ENCODE measurements at regions not wholly inside any gene's neighbourhood (a gene's known extent, or its start where the extent isn't known, plus 50 kb on each side); places are given as distances from the start of the nearest gene placed in this dataset.

DNA sequence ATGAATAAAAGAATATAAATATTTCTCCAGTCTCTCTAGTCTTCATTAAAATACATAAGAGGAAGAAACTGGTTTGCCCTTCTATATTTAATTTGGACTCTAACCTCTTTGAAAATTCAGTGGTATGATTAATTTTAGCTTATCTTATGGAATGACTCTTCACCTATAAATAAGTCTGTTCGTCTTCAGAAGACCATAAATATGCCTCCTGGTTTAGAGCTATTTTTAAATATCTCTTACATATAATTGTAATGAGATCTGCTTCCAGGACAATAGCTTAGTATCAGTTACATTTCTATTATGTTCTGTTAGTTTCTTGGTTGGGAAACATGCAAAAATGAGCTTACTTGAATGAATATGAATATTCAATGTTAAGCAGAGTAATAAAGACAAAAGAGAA is 257.5 kb upstream of the HMGA2 start:
- TF ChIP-seq, protein P1, sequence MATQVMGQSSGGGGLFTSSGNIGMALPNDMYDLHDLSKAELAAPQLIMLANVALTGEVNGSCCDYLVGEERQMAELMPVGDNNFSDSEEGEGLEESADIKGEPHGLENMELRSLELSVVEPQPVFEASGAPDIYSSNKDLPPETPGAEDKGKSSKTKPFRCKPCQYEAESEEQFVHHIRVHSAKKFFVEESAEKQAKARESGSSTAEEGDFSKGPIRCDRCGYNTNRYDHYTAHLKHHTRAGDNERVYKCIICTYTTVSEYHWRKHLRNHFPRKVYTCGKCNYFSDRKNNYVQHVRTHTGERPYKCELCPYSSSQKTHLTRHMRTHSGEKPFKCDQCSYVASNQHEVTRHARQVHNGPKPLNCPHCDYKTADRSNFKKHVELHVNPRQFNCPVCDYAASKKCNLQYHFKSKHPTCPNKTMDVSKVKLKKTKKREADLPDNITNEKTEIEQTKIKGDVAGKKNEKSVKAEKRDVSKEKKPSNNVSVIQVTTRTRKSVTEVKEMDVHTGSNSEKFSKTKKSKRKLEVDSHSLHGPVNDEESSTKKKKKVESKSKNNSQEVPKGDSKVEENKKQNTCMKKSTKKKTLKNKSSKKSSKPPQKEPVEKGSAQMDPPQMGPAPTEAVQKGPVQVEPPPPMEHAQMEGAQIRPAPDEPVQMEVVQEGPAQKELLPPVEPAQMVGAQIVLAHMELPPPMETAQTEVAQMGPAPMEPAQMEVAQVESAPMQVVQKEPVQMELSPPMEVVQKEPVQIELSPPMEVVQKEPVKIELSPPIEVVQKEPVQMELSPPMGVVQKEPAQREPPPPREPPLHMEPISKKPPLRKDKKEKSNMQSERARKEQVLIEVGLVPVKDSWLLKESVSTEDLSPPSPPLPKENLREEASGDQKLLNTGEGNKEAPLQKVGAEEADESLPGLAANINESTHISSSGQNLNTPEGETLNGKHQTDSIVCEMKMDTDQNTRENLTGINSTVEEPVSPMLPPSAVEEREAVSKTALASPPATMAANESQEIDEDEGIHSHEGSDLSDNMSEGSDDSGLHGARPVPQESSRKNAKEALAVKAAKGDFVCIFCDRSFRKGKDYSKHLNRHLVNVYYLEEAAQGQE (IDR thresholded peaks at IDR 0.05; ENCODE audit: low read depth) = no peak
- TF ChIP-seq TAF1 (IDR thresholded peaks at IDR 0.05; ENCODE audit: low read depth) (no peak), YY1 (IDR thresholded peaks at IDR 0.05; ENCODE audit: low read depth) (no peak), CREB1 (IDR thresholded peaks at IDR 0.05; ENCODE audit: low read depth) (no peak)

DNA sequence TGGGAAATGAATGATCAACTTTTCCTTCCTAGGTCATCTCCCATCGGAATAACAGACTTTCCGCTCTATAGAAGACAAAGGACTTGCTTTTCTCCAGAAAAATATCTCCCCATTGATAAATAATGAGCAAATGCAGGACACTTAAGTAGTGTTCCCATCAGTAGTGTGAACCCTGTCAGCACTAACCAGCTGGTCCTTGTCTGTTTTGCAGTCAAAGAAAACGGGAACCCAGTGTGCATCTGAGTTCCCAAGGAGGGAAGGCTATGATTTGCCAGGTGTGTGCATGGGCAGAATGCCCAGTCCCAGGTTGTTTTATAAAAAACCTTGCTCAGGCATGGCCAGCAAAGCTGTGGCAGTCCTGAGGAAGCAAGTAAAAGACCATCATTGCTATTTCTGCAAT is 256.5 kb upstream of the HMGA2 start:
- peak; percentile 60 for TF ChIP-seq NFIC (IDR thresholded peaks at IDR 0.05)
- peak; percentile 61; the same call in 1 of the 2 replicates for TF ChIP-seq TCF12 (IDR thresholded peaks at IDR 0.05; ENCODE audit: low read depth)
- no peak for TF ChIP-seq TAF1 (IDR thresholded peaks at IDR 0.05; ENCODE audit: low read depth)
- no peak for TF ChIP-seq YY1 (IDR thresholded peaks at IDR 0.05; ENCODE audit: low read depth)

DNA sequence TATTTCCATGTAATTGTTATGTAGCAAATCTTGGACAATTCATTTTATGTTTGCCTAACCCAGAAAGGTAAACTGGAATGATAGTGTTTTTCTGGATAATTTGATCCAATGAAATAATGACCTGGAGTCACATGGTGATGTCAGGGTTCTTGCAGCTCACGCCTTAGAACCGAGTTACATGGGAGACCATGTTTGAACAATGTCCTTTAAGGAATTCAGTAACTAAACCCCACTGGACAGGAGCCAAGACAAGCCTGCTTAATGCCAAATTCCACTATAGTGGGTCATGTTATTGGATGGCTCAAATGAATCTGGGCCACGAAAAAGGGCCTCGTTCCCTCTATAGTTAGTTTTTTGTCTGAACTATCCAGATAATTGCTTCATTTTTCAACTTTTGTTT is 255.8 kb upstream of the HMGA2 start:
- TF ChIP-seq, protein P2, sequence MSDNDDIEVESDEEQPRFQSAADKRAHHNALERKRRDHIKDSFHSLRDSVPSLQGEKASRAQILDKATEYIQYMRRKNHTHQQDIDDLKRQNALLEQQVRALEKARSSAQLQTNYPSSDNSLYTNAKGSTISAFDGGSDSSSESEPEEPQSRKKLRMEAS (IDR thresholded peaks at IDR 0.05) = peak; percentile 63; the same call in 1 of the 2 replicates
- TF ChIP-seq EP300 (IDR thresholded peaks at IDR 0.05; ENCODE audit: borderline replicate concordance) (peak; percentile 87), ZBTB7A (IDR thresholded peaks at IDR 0.05; ENCODE audit: low read depth) (no peak), TAF1 (IDR thresholded peaks at IDR 0.05; ENCODE audit: low read depth) (no peak), TEAD4 (IDR thresholded peaks at IDR 0.05) (peak; percentile 91), NFIC (IDR thresholded peaks at IDR 0.05) (peak; percentile 99), RAD21 (IDR thresholded peaks at IDR 0.05; ENCODE audit: low read depth) (no peak), CREB1 (IDR thresholded peaks at IDR 0.05; ENCODE audit: low read depth) (no peak), YY1 (IDR thresholded peaks at IDR 0.05; ENCODE audit: low read depth) (0 out of 2 replicates have a peak, but pooled peaks have one; percentile 49), FOXM1 (IDR thresholded peaks at IDR 0.05; ENCODE audit: borderline replicate concordance, low read depth) (peak; percentile 53; the same call in 1 of the 2 replicates), TCF12 (IDR thresholded peaks at IDR 0.05; ENCODE audit: low read depth) (peak; percentile 83), CEBPB (IDR thresholded peaks at IDR 0.05) (peak; percentile 2; the same call in 1 of the 2 replicates), EGR1 (IDR thresholded peaks at IDR 0.05) (no peak)
- TF ChIP-seq, protein P3, sequence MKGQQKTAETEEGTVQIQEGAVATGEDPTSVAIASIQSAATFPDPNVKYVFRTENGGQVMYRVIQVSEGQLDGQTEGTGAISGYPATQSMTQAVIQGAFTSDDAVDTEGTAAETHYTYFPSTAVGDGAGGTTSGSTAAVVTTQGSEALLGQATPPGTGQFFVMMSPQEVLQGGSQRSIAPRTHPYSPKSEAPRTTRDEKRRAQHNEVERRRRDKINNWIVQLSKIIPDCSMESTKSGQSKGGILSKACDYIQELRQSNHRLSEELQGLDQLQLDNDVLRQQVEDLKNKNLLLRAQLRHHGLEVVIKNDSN (IDR thresholded peaks at IDR 0.05) = peak; percentile 88
- TF ChIP-seq, protein P1 (IDR thresholded peaks at IDR 0.05; ENCODE audit: low read depth) = no peak

DNA sequence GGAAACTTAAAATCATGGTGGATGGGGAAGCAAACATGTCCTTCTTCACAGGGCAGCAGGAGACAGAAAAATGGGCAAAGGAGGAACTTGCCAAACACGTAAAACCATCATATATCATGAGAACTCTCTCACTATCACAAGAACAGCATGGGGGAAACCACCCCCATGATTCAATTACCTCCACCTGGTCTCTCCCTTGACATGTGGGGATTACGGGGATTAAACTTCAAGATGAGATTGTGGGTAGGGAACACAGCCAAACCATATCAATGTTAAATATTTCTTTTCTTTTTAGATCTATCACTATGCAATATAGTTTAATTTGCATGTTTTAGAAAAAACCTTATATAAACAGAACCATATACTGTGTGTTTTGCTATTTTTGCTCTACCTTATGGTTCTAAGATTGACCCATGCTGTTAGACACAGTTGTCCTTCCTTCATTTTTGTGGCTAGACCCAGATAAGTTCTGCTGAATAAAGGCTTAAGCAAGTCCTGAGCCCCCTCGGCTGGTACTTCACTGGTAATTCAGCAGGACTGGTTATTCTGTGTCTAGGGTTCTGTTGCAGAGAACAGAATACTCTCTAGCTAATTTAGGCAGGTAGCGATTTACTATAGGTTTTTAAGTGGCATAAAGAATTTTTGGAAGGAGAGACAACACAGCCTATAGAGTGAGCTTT is 253.7 kb upstream of the HMGA2 start:
- no peak for TF ChIP-seq RAD21 (IDR thresholded peaks at IDR 0.05; ENCODE audit: low read depth)
- TF ChIP-seq, protein P2 (IDR thresholded peaks at IDR 0.05) = no peak
- TF ChIP-seq EGR1 (IDR thresholded peaks at IDR 0.05) = no peak
- no peak for TF ChIP-seq NFIC (IDR thresholded peaks at IDR 0.05)
- no peak for TF ChIP-seq TCF12 (IDR thresholded peaks at IDR 0.05; ENCODE audit: low read depth)
- TF ChIP-seq FOXM1 (IDR thresholded peaks at IDR 0.05; ENCODE audit: borderline replicate concordance, low read depth) = no peak
- no peak for TF ChIP-seq TEAD4 (IDR thresholded peaks at IDR 0.05)
- TF ChIP-seq, protein P3 (IDR thresholded peaks at IDR 0.05) = no peak
- TF ChIP-seq EP300 (IDR thresholded peaks at IDR 0.05; ENCODE audit: borderline replicate concordance) = no peak

DNA sequence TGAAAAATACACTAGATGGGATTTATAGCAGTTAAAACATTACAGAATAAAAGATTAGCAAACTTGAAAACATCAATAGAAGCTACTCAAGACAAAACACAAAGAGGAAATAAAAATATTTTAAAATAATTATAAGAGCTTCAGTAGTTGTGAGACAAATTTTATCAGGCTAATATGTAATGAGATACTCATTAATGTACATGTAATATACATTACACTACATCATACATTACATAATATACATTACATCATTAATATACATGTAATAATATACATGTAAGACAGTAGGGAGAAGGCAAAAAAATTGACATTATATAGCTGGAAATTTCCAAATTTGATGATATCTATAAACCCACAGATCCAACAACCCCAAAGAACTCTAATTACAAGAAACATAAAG is 249.4 kb upstream of the HMGA2 start:
- TF ChIP-seq CREB1 (IDR thresholded peaks at IDR 0.05; ENCODE audit: low read depth) = no peak
- no peak for TF ChIP-seq NFIC (IDR thresholded peaks at IDR 0.05)
- TF ChIP-seq RAD21 (IDR thresholded peaks at IDR 0.05; ENCODE audit: low read depth) = no peak

DNA sequence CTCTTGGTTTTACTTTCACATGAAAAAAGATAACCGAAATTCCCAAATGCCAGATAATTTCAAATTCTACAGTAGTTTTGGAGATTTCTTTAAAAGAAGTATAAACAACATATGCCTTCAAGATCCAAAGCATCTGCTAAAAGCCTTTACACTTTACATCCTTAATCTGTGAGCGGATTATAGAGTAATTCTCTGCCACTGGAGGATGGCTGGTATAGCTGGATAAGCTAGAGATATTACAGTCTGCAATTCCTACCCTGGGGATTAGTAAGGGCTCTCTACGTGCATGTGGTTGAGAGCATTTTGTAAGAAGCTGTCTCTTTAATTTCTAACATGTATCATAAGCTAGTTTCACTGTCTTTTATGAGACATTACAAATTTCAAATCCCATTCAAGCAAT is 240.3 kb upstream of the HMGA2 start:
- TF ChIP-seq FOXM1 (IDR thresholded peaks at IDR 0.05; ENCODE audit: borderline replicate concordance, low read depth) (no peak), ZBTB7A (IDR thresholded peaks at IDR 0.05; ENCODE audit: low read depth) (no peak), RAD21 (IDR thresholded peaks at IDR 0.05; ENCODE audit: low read depth) (no peak)
- TF ChIP-seq, protein P3 (IDR thresholded peaks at IDR 0.05) = no peak

Data from Ishikawa (cell line).